ENCODE measurements at regions not wholly inside any gene's neighbourhood (a gene's known extent, or its start where the extent isn't known, plus 50 kb on each side); places are given as distances from the start of the nearest gene placed in this dataset.
"Not testable (repeated sequence)": the region's sequence is repeated elsewhere in the genome, so short reads cannot be mapped to it uniquely, and the experiment has no call there.

GRCh38 chr4:189600264-189600663 is 340.4 kb upstream of the FRG1 start:
- WGBS, 2 donors, result 80 to 84% methylated on average over 6 of the region's 6 CpGs
- Histone ChIP-seq H3K27ac (ENCODE audit: low read depth in 2 of 2, low read length in 1 of 2) (no peak overlapping the region), H3K4me1 (ENCODE audit: control insufficient read depth in 2 of 2, insufficient read depth in 2 of 2, low read length in 1 of 2) (no peaks in the 10 kb centered on the region), H3K27me3 (ENCODE audit: control insufficient read depth in 1 of 2, insufficient read depth in 2 of 2, low read length in 2 of 2) (no peaks in the 10 kb centered on the region), H3K4me3 (ENCODE audit: low read depth in 1 of 2, low read length in 2 of 2) (no peak overlapping the region), H3K36me3 (ENCODE audit: control insufficient read depth in 2 of 2, insufficient read depth in 2 of 2, low read length in 1 of 2) (no peaks in the 10 kb centered on the region), H3K9me3 (ENCODE audit: control insufficient read depth in 2 of 2, insufficient read depth in 1 of 2, low read depth in 1 of 2, low read length in 1 of 2) (peaks cover 2 to 14% of the 10 kb centered on the region in 2 donors)

- no peak overlapping the region for H3K4me3 ChIP-seq (ENCODE audit: low read depth in 1 of 2, low read length in 2 of 2)
- H3K27me3 ChIP-seq (ENCODE audit: control insufficient read depth in 1 of 2, insufficient read depth in 2 of 2, low read length in 2 of 2), result no peaks in the 10 kb centered on the region
- no peak overlapping the region for H3K27ac ChIP-seq (ENCODE audit: low read depth in 2 of 2, low read length in 1 of 2)
- WGBS, 2 donors, result 70% methylated on average over 13 of the region's 13 CpGs
- H3K36me3 ChIP-seq (ENCODE audit: control insufficient read depth in 2 of 2, insufficient read depth in 2 of 2, low read length in 1 of 2), result no peaks in the 10 kb centered on the region
- peaks cover 3 to 14% of the 10 kb centered on the region in 2 donors for H3K9me3 ChIP-seq (ENCODE audit: control insufficient read depth in 2 of 2, insufficient read depth in 1 of 2, low read depth in 1 of 2, low read length in 1 of 2)
- no peaks in the 10 kb centered on the region for H3K4me1 ChIP-seq (ENCODE audit: control insufficient read depth in 2 of 2, insufficient read depth in 2 of 2, low read length in 1 of 2)
Measured at GRCh38 chr4:189600718-189601435, 339.8 kb upstream of the FRG1 start.

- H3K27ac ChIP-seq (ENCODE audit: low read depth in 2 of 2, low read length in 1 of 2); H3K4me1 ChIP-seq (ENCODE audit: control insufficient read depth in 2 of 2, insufficient read depth in 2 of 2, low read length in 1 of 2); H3K4me3 ChIP-seq (ENCODE audit: low read depth in 1 of 2, low read length in 2 of 2); H3K27me3 ChIP-seq (ENCODE audit: control insufficient read depth in 1 of 2, insufficient read depth in 2 of 2, low read length in 2 of 2); H3K36me3 ChIP-seq (ENCODE audit: control insufficient read depth in 2 of 2, insufficient read depth in 2 of 2, low read length in 1 of 2): not testable (repeated sequence)
- WGBS, 2 donors, result 68 to 79% methylated on average over 3 of the region's 3 CpGs
- H3K9me3 ChIP-seq (ENCODE audit: control insufficient read depth in 2 of 2, insufficient read depth in 1 of 2, low read depth in 1 of 2, low read length in 1 of 2), result peaks cover 5 to 16% of the 10 kb centered on the region in 2 donors
Measured at GRCh38 chr4:189602827-189603226, 337.8 kb upstream of the FRG1 start.

GRCh38 chr4:189610571-189610970 is 330.1 kb upstream of the FRG1 start:
- not testable (repeated sequence) for H3K4me1 ChIP-seq (ENCODE audit: control insufficient read depth in 2 of 2, insufficient read depth in 2 of 2, low read length in 1 of 2); H3K27ac ChIP-seq (ENCODE audit: low read depth in 2 of 2, low read length in 1 of 2); H3K4me3 ChIP-seq (ENCODE audit: low read depth in 1 of 2, low read length in 2 of 2); H3K27me3 ChIP-seq (ENCODE audit: control insufficient read depth in 1 of 2, insufficient read depth in 2 of 2, low read length in 2 of 2); H3K36me3 ChIP-seq (ENCODE audit: control insufficient read depth in 2 of 2, insufficient read depth in 2 of 2, low read length in 1 of 2); H3K9me3 ChIP-seq (ENCODE audit: control insufficient read depth in 2 of 2, insufficient read depth in 1 of 2, low read depth in 1 of 2, low read length in 1 of 2)
- WGBS, 2 donors, result 73% methylated on average over 3 to 4 of the region's 4 CpGs

- no peak overlapping the region for H3K4me3 ChIP-seq (ENCODE audit: low read depth in 1 of 2, low read length in 2 of 2)
- H3K9me3 ChIP-seq (ENCODE audit: control insufficient read depth in 2 of 2, insufficient read depth in 1 of 2, low read depth in 1 of 2, low read length in 1 of 2), result peaks cover 5 to 6% of the 10 kb centered on the region in 2 donors
- no peaks in the 10 kb centered on the region for H3K27me3 ChIP-seq (ENCODE audit: control insufficient read depth in 1 of 2, insufficient read depth in 2 of 2, low read length in 2 of 2)
- H3K4me1 ChIP-seq (ENCODE audit: control insufficient read depth in 2 of 2, insufficient read depth in 2 of 2, low read length in 1 of 2), result peaks cover 0 to 2% of the 10 kb centered on the region in 2 donors
- WGBS, 2 donors, result 63 to 64% methylated on average over 4 of the region's 4 CpGs
- H3K36me3 ChIP-seq (ENCODE audit: control insufficient read depth in 2 of 2, insufficient read depth in 2 of 2, low read length in 1 of 2), result no peaks in the 10 kb centered on the region
- H3K27ac ChIP-seq (ENCODE audit: low read depth in 2 of 2, low read length in 1 of 2), result no peak overlapping the region
Measured at GRCh38 chr4:189613207-189613606, 327.5 kb upstream of the FRG1 start.

GRCh38 chr4:189615217-189615663 is 325.4 kb upstream of the FRG1 start:
- Histone ChIP-seq H3K27ac (ENCODE audit: low read depth in 2 of 2, low read length in 1 of 2) (no peak overlapping the region), H3K27me3 (ENCODE audit: control insufficient read depth in 1 of 2, insufficient read depth in 2 of 2, low read length in 2 of 2) (no peaks in the 10 kb centered on the region), H3K4me1 (ENCODE audit: control insufficient read depth in 2 of 2, insufficient read depth in 2 of 2, low read length in 1 of 2) (peaks cover 0 to 2% of the 10 kb centered on the region in 2 donors), H3K36me3 (ENCODE audit: control insufficient read depth in 2 of 2, insufficient read depth in 2 of 2, low read length in 1 of 2) (no peaks in the 10 kb centered on the region), H3K9me3 (ENCODE audit: control insufficient read depth in 2 of 2, insufficient read depth in 1 of 2, low read depth in 1 of 2, low read length in 1 of 2) (peaks cover 5 to 6% of the 10 kb centered on the region in 2 donors), H3K4me3 (ENCODE audit: low read depth in 1 of 2, low read length in 2 of 2) (no peak overlapping the region)
- 90 to 97% methylated on average over 22 of the region's 22 CpGs for WGBS, 2 donors

GRCh38 chr4:189617741-189618140 is 322.9 kb upstream of the FRG1 start:
- WGBS, 2 donors, result 41 to 55% methylated on average over 5 of the region's 5 CpGs
- not testable (repeated sequence) for H3K27ac ChIP-seq (ENCODE audit: low read depth in 2 of 2, low read length in 1 of 2); H3K4me1 ChIP-seq (ENCODE audit: control insufficient read depth in 2 of 2, insufficient read depth in 2 of 2, low read length in 1 of 2); H3K27me3 ChIP-seq (ENCODE audit: control insufficient read depth in 1 of 2, insufficient read depth in 2 of 2, low read length in 2 of 2); H3K9me3 ChIP-seq (ENCODE audit: control insufficient read depth in 2 of 2, insufficient read depth in 1 of 2, low read depth in 1 of 2, low read length in 1 of 2); H3K36me3 ChIP-seq (ENCODE audit: control insufficient read depth in 2 of 2, insufficient read depth in 2 of 2, low read length in 1 of 2); H3K4me3 ChIP-seq (ENCODE audit: low read depth in 1 of 2, low read length in 2 of 2)

- not testable (repeated sequence) for H3K27ac ChIP-seq (ENCODE audit: low read depth in 2 of 2, low read length in 1 of 2); H3K9me3 ChIP-seq (ENCODE audit: control insufficient read depth in 2 of 2, insufficient read depth in 1 of 2, low read depth in 1 of 2, low read length in 1 of 2); H3K36me3 ChIP-seq (ENCODE audit: control insufficient read depth in 2 of 2, insufficient read depth in 2 of 2, low read length in 1 of 2); H3K4me3 ChIP-seq (ENCODE audit: low read depth in 1 of 2, low read length in 2 of 2); H3K4me1 ChIP-seq (ENCODE audit: control insufficient read depth in 2 of 2, insufficient read depth in 2 of 2, low read length in 1 of 2); H3K27me3 ChIP-seq (ENCODE audit: control insufficient read depth in 1 of 2, insufficient read depth in 2 of 2, low read length in 2 of 2)
- WGBS, 2 donors, result 66 to 76% methylated on average over 8 of the region's 8 CpGs
Measured at GRCh38 chr4:189619441-189620250, 321.0 kb upstream of the FRG1 start.

- not testable (repeated sequence) for H3K27me3 ChIP-seq (ENCODE audit: control insufficient read depth in 1 of 2, insufficient read depth in 2 of 2, low read length in 2 of 2); H3K27ac ChIP-seq (ENCODE audit: low read depth in 2 of 2, low read length in 1 of 2); H3K9me3 ChIP-seq (ENCODE audit: control insufficient read depth in 2 of 2, insufficient read depth in 1 of 2, low read depth in 1 of 2, low read length in 1 of 2); H3K4me3 ChIP-seq (ENCODE audit: low read depth in 1 of 2, low read length in 2 of 2); H3K36me3 ChIP-seq (ENCODE audit: control insufficient read depth in 2 of 2, insufficient read depth in 2 of 2, low read length in 1 of 2); H3K4me1 ChIP-seq (ENCODE audit: control insufficient read depth in 2 of 2, insufficient read depth in 2 of 2, low read length in 1 of 2)
- 44 to 49% methylated on average over 3 of the region's 3 CpGs for WGBS, 2 donors
Measured at GRCh38 chr4:189622574-189622973, 318.1 kb upstream of the FRG1 start.

GRCh38 chr4:189627041-189627440 is 313.6 kb upstream of the FRG1 start:
- not testable (repeated sequence) for H3K4me3 ChIP-seq (ENCODE audit: low read depth in 1 of 2, low read length in 2 of 2); H3K27me3 ChIP-seq (ENCODE audit: control insufficient read depth in 1 of 2, insufficient read depth in 2 of 2, low read length in 2 of 2); H3K36me3 ChIP-seq (ENCODE audit: control insufficient read depth in 2 of 2, insufficient read depth in 2 of 2, low read length in 1 of 2); H3K9me3 ChIP-seq (ENCODE audit: control insufficient read depth in 2 of 2, insufficient read depth in 1 of 2, low read depth in 1 of 2, low read length in 1 of 2); H3K4me1 ChIP-seq (ENCODE audit: control insufficient read depth in 2 of 2, insufficient read depth in 2 of 2, low read length in 1 of 2); H3K27ac ChIP-seq (ENCODE audit: low read depth in 2 of 2, low read length in 1 of 2)
- 2 to 68% methylated on average over 1 of the region's 1 CpG for WGBS, 2 donors

Data from esophagus (tissue), 2 donors.